HEK293T (cell line): ENCODE measurements at regions not wholly inside any gene's neighbourhood (a gene's known extent, or its start where the extent isn't known, plus 50 kb on each side); places are given as distances from the start of the nearest gene placed in this dataset.

Experiments used
- CTCF ChIA-PET: fragments of 350-600 bp; formaldehyde crosslinking; extraction: SDS; loops from one replicate; lab custom pipeline; 2021; ENCODE audit warnings: antibody characterized with exemption, inconsistent platforms; lab: Yijun Ruan, JAX
- POLR2A ChIA-PET: fragments of 350-600 bp; formaldehyde crosslinking; extraction: SDS; loops from one replicate; lab custom pipeline; 2020; ENCODE audit warnings: antibody characterized with exemption, inconsistent platforms; lab: Yijun Ruan, JAX
- DNase-seq: peaks from one replicate; pipeline ENCODE4 v3.0.0; 2012; ENCODE audit warnings: mixed read lengths; ENCODE audit errors: extremely low spot score
- ARNT ChIP-seq: fragments of 450-650 bp; IDR thresholded peaks from 2 replicates; pipeline ENCODE4 v1.6.1; 2017; ENCODE audit warnings: mild to moderate bottlenecking
- BHLHE40 ChIP-seq: fragments of 450-650 bp; IDR thresholded peaks from 2 replicates; pipeline ENCODE4 v1.6.1; 2016; ENCODE audit warnings: mild to moderate bottlenecking, moderate library complexity, borderline replicate concordance
- CTBP1 ChIP-seq: fragments of 450-650 bp; IDR thresholded peaks from 2 replicates; pipeline ENCODE4 v1.6.1; 2016; ENCODE audit warnings: borderline replicate concordance
- ELF4 ChIP-seq: fragments of 450-650 bp; IDR thresholded peaks from 2 replicates; pipeline ENCODE4 v1.6.1; 2017; ENCODE audit warnings: antibody characterized with exemption
- FOXA1 ChIP-seq: fragments of 450-650 bp; IDR thresholded peaks from 2 replicates; pipeline ENCODE4 v1.6.1; 2016; ENCODE audit warnings: mild to moderate bottlenecking
- FOXK2 ChIP-seq: fragments of 450-650 bp; IDR thresholded peaks from 2 replicates; pipeline ENCODE4 v1.6.1; 2016; ENCODE audit warnings: mild to moderate bottlenecking
- FOXM1 ChIP-seq: fragments of 450-650 bp; IDR thresholded peaks from 2 replicates; pipeline ENCODE4 v1.6.1; 2017; ENCODE audit warnings: mild to moderate bottlenecking, borderline replicate concordance
- L3MBTL2 ChIP-seq: fragments of 450-650 bp; conservative IDR thresholded peaks from 2 replicates; pipeline ENCODE4 v1.6.1; 2016; ENCODE audit warnings: mild to moderate bottlenecking
- LEF1 ChIP-seq: fragments of 450-650 bp; IDR thresholded peaks from 2 replicates; pipeline ENCODE4 v1.6.1; 2017; ENCODE audit warnings: mild to moderate bottlenecking, borderline replicate concordance
- NFRKB ChIP-seq: fragments of 450-650 bp; IDR thresholded peaks from 2 replicates; pipeline ENCODE4 v1.6.1; 2016; ENCODE audit warnings: mild to moderate bottlenecking, moderate library complexity
- SP1 ChIP-seq: fragments of 450-650 bp; IDR thresholded peaks from 2 replicates; pipeline ENCODE4 v1.6.1; 2017
- SUZ12 ChIP-seq: fragments of 450-650 bp; IDR thresholded peaks from 2 replicates; pipeline ENCODE4 v1.6.1; 2016; ENCODE audit warnings: mild to moderate bottlenecking
- TARDBP ChIP-seq: fragments of 450-650 bp; IDR thresholded peaks from 2 replicates; pipeline ENCODE4 v1.6.1; 2016
- ZNF384 ChIP-seq: fragments of 450-650 bp; IDR thresholded peaks from 2 replicates; pipeline ENCODE4 v1.6.1; 2016
- TF ChIP-seq, protein P1 (sequence below): fragments of 450-650 bp; IDR thresholded peaks from 2 replicates; pipeline ENCODE4 v1.6.1; 2016

DNA sequence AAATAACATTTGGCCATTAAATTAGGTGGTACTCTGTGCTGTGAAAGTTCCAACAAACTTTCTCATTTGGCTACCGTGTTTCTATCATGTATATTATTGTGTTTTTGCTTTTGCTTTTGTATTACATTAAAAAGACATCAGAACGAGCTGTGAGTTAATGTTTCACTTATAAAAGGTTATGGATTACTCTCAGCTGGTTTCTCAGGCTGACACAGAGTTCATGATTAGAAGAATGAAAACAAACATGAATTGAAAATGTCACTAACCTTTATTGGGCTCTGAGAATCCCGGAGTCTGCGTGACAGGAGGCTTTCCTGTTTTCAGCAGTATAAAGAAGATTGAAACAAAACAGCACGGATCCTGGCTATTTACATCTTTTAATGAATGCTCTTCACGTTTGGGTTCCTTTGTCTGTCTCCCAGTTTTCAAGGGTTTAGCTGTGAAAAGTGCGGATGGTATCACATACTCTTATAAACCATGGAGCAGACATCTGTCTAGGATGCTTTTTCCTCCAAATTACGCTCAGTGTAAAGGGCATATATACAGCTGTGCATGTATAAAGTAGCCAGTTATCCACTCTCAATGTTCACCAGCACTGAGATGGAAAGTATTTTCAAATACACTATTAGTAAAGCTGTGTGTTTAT, 153.6 kb downstream of the PTCSC3 start:
- POLR2A ChIA-PET, result no interaction called here
- no peak for DNase-seq
- CTCF ChIA-PET, result no interaction called here
- no peak for TF ChIP-seq ZNF384
- no peak for TF ChIP-seq CTBP1
- TF ChIP-seq, protein P1, sequence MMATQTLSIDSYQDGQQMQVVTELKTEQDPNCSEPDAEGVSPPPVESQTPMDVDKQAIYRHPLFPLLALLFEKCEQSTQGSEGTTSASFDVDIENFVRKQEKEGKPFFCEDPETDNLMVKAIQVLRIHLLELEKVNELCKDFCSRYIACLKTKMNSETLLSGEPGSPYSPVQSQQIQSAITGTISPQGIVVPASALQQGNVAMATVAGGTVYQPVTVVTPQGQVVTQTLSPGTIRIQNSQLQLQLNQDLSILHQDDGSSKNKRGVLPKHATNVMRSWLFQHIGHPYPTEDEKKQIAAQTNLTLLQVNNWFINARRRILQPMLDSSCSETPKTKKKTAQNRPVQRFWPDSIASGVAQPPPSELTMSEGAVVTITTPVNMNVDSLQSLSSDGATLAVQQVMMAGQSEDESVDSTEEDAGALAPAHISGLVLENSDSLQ, result no peak

DNA sequence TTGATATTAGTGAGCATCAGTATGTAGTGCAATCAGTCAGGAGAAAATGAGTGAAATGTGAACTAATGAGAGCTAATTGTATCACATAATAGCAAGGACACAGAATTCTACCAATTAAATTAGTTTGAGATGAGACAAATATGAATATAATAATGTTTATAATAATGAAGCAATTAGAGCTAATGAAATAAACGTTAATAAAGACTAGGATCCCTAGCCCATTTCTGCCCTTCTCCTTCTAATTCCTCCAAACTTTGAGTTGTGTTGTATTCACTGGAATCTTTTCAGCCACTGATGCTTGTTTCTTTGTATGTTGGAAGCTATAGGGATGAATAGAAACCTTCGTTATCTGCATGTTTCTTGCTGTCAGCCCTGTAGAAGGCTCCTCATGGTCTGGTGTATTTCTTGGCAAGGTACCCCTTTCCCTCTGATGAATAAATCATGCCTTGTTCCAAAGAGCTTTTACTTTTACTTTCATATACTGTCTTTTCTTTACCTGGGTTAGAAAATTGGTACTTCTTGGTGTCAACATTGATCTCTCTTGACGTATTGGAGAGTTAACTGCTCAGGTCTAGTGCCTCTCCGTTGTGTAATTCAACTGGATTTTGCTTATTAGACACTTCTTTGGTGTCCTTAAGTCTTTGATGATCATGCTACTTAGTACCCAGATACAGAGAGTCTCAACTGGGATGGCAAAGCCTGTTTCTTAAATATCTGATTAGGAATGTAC, 154.8 kb downstream of the PTCSC3 start:
- DNase-seq, result no peak
- CTCF ChIA-PET, result no interaction called here
- POLR2A ChIA-PET, result no interaction called here
- TF ChIP-seq BHLHE40 (no peak), CTBP1 (no peak), L3MBTL2 (no peak), FOXM1 (no peak), FOXK2 (no peak)

DNA sequence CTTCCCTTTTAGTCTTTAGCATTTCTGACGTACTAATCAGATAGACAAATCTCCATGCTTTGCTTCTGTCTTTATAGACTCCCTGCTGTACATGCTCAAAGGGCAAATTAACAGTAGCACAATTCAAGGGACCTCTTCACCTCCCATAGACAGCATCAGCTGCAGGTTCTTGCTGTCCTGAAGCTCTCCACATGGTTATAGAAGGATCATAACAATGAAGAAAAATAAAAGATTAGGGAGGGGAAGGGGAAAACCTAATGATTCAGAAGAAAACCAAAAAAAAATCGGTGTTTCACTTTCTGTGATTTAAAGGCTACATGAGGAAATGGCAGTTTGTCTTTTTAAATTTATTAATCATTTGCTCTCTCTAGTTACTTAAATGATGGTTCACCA, 155.5 kb downstream of the PTCSC3 start:
- POLR2A ChIA-PET, result no interaction called here
- no peak for TF ChIP-seq FOXM1

DNA sequence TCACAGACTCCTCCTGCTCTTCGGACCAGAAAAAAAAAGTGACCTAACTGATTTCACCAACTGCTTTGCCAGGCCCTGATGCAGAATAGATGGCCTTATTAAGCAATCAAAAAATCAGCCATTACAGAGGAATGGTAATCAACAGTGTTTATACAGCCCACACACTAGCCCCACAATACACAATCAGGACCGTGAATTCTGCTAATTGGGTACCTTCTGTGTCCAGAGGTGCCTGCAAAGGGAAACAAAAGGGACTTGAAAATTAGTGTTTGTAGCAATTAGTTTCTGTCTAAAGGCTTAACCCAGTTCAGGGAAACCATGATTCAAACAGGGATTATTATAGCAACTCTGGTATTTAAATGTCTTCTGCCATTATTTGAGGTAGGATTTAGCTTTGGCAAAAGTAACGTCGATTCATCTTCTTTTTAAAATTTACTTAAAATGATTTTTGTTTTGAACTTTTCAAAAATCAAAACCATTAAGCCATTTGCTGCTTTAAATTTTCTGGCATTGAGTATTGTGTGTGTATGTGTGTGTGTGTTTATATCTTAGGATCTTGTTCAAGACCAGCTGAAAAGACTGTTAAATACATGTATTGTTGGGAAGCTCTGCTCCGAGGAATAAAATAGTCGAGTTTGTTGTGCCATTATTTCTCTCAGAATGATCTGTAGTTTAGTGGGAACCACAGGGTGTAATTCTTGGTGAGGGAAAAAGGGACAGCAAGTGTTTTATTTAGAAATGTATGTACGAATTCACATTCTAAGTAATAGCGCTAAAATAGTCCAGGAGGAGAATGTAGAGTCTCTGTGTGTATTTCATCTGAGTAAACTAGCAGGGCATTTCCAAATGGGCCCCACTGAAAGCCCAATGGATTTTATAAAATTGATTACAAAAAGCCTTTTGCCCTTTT, 156.1 kb downstream of the PTCSC3 start:
- TF ChIP-seq LEF1 (no peak), CTBP1 (no peak), L3MBTL2 (no peak), FOXA1 (no peak), FOXM1 (no peak), ELF4 (no peak)
- TF ChIP-seq, protein P1, result no peak
- no peak for DNase-seq
- CTCF ChIA-PET, result interaction anchor here (0.5 kb wide), 1 partner anchor 505 kb away, joined by 3 read pairs; no protein-coding TSS in a partner anchor
- POLR2A ChIA-PET, result no interaction called here

More for the DNA sequence above, 155.5 kb downstream of the PTCSC3 start:
- DNase-seq, result no peak
- CTCF ChIA-PET, result interaction anchor here (0.5 kb wide), 1 partner anchor 505 kb away, joined by 3 read pairs; no protein-coding TSS in a partner anchor

DNA sequence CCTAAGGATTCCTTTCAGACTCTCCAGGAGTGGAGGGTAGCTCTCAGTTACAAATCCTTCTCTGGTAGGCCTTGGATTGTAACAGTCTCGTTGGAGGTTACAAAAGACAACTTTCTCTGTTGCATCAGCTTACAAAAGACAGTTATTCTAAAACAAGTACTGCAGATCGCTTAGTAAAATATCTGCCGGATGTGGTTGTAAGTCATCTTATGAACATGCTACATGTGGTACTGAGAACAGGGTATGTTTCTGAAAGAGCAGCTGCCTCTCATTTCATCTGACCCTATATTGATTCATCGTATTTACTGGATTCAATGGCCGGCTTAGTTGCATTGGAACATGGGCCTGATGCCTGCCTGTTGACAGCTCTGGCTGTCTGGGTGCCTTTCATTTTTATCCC, 157.4 kb downstream of the PTCSC3 start:
- no peak for DNase-seq
- ChIA-PET POLR2A (no interaction called here), CTCF (interaction anchor here (1.4 kb wide), 1 partner anchor 9 kb away, joined by 3 read pairs; no protein-coding TSS in a partner anchor)
- no peak for TF ChIP-seq SUZ12
- no peak for TF ChIP-seq L3MBTL2

DNA sequence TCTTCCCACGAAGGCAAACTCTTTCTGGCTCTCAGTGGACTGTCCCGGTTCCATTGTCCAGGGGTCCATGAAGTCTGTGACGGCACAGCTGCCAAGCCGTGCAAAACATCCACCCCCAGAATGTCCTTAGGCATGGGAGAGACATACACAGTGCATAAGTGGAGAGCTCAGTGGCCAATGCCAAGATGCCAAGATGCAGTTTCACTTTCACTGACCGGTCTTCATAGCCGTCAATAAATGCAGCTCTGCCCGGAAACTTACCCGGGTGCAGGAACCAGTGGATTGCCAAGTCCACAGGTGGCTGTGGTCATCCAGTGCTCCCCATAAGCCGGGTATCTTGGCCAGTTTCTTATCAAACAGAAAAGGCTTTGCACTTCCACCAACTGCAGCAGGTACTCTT, 162.3 kb downstream of the PTCSC3 start:
- CTCF ChIA-PET, result no interaction called here
- POLR2A ChIA-PET, result no interaction called here
- TF ChIP-seq FOXM1 (no peak), NFRKB (no peak), FOXA1 (no peak), CTBP1 (no peak), BHLHE40 (no peak), TARDBP (no peak), ELF4 (no peak), L3MBTL2 (no peak), LEF1 (no peak), SP1 (no peak), ARNT (no peak)
- TF ChIP-seq, protein P1, result no peak
- DNase-seq, result no peak

DNA sequence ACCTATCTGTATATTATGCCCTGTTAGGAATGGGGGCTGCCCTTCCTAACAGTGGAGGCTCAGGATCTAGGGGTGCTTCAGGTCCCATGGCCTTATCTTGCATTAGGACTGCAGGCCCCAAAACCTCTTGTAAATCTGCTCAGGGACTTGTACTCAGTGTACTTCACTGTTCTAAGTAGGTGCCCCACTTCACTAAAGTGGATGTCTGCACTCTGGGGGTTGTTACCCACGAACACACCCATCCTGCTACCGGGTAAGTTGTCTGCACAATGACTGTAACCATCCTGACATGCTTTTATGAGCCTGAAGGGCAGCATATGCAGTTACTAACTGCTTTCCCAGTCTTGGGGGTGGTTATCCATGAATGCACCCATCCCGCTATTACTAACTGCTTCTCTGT, 163.0 kb downstream of the PTCSC3 start:
- CTCF ChIA-PET, result no interaction called here
- POLR2A ChIA-PET, result no interaction called here
- no peak for TF ChIP-seq FOXA1
- TF ChIP-seq NFRKB, result no peak
- no peak for TF ChIP-seq ELF4
- TF ChIP-seq SUZ12, result no peak
- no peak for TF ChIP-seq ARNT
- TF ChIP-seq LEF1, result no peak
- no peak for TF ChIP-seq SP1
- TF ChIP-seq ZNF384, result no peak
- DNase-seq, result no peak
